HG03095 (cell line): ENCODE measurements at regions not wholly inside any gene's neighbourhood (a gene's known extent, or its start where the extent isn't known, plus 50 kb on each side); places are given as distances from the start of the nearest gene placed in this dataset.

Source experiments
- ATAC-seq: cut with Tn5 transposase; IDR thresholded peaks from one replicate; pipeline ENCODE4 v1.9.1; 2021; ENCODE audit warnings: moderate library complexity; ENCODE audit not compliant: unreplicated experiment

- ATAC-seq, result no peak
Measured at GRCh38 chr3:147582642-147583041, 173.5 kb downstream of the ZIC1 start.

- no peak for ATAC-seq
Measured at GRCh38 chr3:147589016-147589415, 179.9 kb downstream of the ZIC1 start.

DNA sequence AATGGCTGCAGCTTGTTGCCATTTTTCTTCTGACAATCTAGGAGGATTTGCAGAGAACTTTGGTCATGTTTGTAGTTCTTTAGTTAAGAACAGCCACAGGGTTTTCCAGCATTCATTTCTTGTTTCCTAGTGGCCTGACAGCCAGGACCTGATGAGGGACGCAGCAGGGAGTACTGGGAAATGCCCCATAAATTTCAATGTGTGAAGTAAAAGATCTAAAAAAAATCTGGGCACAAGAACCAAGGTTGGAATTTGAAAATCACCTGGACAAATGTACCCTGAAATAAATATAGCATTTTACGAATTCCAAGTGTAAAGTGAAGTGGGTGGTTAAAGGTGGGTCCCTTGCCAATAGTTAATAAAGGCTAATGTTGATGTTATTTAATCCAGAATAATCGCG, 195.0 kb downstream of the ZIC1 start:
- ATAC-seq, result no peak

- ATAC-seq, result peak; percentile 90
Measured at GRCh38 chr3:147613725-147614124, 204.6 kb downstream of the ZIC1 start.

GRCh38 chr3:147614210-147614609, 205.0 kb downstream of the ZIC1 start:
- no peak for ATAC-seq

- no peak for ATAC-seq
Measured at GRCh38 chr3:147615035-147615434, 205.9 kb downstream of the ZIC1 start.

DNA sequence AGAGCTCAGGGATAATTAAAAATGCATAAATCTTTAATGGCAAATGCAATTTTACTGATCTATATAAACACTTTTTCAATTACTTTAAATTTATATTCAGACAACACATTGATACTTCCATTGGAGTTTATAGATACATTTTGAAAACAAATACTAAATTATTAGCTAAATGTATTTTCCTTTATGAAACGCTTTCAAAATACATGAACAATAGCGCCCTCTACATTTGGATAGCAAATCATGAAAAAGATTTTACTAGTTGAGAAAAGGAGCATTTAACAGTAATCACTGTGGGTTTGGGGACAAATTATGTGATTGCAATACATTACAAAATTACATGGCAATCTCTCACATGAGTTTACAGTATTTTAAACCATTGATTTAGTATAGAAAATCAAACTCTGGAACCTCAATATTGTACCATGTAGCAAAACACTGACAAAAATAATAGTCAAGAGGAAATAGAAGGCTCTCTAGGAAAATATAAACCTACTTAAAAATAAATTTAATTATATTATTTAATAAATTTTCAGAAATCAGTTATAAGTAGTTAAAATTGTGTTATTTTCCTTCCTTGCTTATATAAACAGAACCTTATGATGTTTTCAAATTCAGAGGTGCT, 207.9 kb downstream of the ZIC1 start:
- no peak for ATAC-seq

DNA sequence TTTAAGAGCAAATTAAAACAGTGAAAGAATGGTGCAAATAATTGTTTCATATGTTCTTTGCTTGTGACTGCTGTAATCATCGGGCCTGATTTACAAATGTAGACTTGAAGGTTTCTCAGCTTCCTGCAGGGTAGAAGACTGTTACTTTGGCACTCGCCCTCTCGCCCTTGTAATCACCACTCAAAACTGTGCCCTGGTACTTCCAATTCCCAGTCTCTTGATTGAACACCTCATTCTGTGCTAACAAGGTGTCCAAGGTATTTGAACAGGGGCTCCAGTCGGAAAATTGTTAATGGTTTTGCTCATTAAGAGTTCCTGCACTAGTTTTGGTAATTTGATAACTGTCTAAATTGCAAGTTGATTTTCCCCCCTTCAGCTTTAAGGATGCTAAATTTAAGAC, 209.5 kb downstream of the ZIC1 start:
- ATAC-seq, result no peak

GRCh38 chr3:147619921-147620560, 210.9 kb downstream of the ZIC1 start:
- no peak for ATAC-seq

DNA sequence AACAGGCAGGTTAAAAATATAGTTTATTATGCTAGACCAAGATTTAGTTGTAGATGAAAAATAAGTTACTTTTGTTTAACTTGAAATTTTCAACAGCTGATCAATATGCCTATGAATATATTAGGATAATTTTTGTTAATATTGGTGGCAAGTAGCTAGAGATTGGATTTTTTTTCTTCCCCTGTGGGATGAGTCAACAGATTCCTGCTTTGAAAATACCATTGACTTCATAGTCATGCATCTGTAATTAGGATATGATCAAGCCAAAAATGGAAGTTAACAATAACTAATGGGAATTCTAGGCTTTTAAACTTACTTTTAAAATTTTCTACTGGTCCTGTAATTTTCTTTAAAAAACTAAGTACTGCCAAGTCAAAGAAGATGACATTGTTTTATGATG, 211.7 kb downstream of the ZIC1 start:
- ATAC-seq, result no peak

DNA sequence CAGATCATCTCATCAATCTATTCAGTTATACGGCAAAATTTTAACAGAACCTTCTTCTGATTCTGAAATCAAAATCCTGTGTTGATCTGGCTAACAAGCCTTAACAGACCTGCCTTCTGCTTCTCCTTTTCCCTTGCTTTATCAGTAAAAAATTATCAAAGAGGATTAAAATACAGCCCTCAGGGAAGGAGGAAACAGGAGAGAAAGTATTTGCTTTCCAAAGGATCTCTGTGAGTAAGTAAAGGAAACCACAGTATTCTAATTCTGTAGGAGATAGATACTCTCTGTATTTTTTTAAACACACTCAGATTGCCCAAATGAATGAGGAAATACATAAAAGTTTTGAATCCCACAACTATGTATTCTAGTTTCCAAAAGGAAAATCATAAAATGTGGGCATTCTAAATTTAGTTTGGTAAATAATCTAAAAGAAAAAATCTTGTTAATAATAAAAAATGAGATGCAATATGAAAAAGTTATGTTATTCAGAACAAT, 221.8 kb downstream of the ZIC1 start:
- ATAC-seq, result no peak

DNA sequence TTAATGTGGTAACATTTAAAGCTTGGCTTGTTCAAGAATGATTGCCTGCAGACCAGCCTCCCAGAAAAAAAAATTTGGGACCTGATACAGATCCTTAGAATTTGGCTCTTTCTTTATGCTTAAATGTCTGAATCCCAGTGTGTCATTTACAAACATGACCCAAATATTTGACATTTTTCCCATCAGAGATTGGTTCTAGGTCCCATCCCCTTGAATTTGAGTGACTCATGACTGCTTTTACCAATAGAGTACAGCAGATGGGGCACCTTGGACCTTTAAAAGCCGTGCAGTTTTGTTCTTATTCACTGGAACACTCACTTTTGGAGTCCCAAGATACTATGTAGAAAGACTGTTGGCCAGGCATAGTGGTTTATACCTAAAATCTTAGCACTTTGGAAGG, 231.6 kb downstream of the ZIC1 start:
- ATAC-seq, result no peak

GRCh38 chr3:147645761-147646160, 236.6 kb downstream of the ZIC1 start:
- no peak for ATAC-seq

- no peak for ATAC-seq
Measured at GRCh38 chr3:147649475-147649874, 240.3 kb downstream of the ZIC1 start.

GRCh38 chr3:147651107-147651778, 242.1 kb downstream of the ZIC1 start:
- ATAC-seq, result no peak

DNA sequence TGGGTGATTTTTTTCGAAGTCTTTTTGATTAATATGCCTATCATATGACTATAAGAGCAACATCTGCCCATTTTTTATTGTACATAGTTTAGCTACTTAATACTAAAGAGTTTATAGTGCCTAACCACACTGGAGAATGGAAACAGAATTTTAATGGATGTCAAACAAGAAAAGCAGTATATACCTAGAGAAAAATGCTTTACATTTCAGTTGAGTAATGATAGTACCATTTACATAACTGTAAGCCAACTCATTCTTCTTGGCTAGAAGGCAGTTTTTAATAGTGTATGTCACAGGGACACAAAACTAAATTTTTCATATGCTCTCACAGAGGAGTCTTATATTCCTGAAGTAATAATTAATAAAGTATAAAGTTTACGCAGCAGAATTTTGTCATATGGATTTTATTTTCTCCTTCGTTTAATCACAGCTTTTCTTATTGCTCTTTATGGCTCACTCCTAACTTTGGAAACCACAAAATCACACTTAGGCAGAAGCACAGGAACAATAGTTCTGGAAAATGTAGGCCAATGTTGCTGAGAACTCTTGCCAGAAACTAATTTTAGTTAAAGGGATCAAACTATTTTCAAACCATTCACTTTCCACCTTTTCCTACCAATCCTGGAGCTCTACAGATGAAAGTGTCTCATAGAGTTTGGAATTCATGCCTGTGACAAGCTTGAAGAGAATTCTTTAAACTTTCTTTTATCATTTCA, 243.6 kb downstream of the ZIC1 start:
- no peak for ATAC-seq

DNA sequence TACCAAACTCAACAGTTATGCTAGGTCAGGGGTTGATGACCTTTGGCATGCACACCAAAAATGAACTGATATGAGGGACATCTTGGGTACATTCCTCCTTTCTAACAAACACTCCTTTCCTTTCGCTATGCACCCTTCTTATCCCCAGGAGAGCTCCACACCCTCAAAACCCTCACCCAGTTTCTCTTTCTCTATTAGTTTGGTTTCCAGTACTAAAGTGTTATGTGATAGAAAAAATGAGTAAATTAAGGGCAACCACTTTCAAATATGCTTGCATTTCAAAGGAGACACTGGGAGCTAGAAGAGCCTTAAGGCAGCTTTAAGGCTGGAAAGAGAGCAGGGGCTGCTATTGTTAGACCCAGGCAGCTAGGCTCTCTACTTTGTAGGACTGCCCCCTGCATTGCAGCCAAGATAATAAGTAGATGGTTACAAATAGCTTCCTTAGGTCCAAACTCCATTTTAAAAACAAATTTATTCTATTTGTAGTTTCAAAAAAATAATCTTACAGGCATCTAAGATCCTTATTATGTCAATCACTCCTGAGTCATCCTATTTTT, 244.3 kb downstream of the ZIC1 start:
- ATAC-seq, result no peak

- no peak for ATAC-seq
Measured at GRCh38 chr3:147654827-147655226, 245.7 kb downstream of the ZIC1 start.

DNA sequence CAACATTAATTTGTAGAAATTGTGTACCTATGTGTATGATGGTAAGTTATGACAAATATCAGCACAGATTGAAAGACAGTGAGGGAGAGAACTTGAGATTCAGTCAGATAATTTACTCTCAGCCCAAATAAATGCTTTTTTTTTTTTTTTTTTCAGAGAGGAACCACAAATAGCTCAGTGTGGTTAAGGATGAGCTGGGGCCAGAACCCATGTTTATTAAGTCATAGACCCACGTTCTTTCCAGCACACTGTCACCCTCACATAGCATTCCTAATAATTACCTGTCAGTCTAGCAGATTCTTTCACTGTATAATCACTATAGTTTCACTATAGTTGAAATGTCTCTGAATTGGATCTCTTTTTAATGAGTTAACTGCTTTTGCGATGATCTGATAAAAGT, 246.1 kb downstream of the ZIC1 start:
- ATAC-seq, result no peak

- no peak for ATAC-seq
Measured at GRCh38 chr3:147656023-147656422, 246.9 kb downstream of the ZIC1 start.

DNA sequence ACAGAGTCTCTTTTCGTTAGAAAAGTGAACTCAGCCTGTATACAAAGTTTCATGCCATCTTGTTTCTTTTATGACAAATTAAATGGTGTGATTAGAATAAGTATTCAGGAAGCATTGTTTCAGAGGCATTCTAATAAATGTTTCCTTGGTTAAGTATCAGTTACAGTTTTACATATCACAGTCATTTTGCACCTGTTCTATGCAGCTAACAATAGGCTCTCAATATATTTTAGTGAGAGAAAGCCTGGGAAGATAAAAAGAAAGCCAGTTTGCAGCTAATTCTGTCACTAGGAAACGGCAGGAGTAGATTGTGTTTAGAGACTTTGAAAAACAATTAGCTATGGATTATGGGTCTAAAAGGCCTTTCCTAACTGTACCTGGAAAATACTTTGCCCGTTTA, 252.8 kb downstream of the ZIC1 start:
- no peak for ATAC-seq
